ENCODE measurements at regions not wholly inside any gene's neighbourhood (a gene's known extent, or its start where the extent isn't known, plus 50 kb on each side); places are given as distances from the start of the nearest gene placed in this dataset.

DNA sequence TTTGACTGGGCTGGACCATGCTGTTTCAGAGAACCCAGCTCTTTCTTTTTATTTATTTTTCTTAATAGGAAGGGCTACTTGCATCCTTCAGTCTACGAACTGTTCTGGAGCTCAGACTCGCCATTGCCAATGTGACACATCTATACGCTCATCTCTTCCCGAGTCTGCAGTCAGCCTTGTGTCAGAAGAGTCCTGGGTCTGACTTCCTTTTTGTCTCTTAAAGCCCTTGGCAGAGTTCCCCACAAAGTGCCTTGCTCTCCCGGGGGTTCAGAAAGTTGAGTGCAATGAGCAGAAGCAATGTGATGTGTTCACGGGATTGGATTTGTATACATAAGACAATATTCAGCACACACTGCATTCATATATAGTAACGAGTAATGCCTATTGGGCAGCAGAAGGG lies 140.4 kb downstream of the ATPSCKMT start:
- ChIA-PET POLR2A (no interaction called here), RAD21 (ENCODE audit: low non-redundant PET in 1 of 2, low total read pairs in 2 of 2, uncharacterized antibody in 2 of 2, unreplicated experiment in 2 of 2) (no interaction called here)
- TF ChIP-seq YY1 (IDR thresholded peaks at IDR 0.05; ENCODE audit: extremely low read depth, insufficient replicate concordance, low read depth, low read length) (no peak), FOSL1 (IDR thresholded peaks at IDR 0.05; ENCODE audit: low read depth) (no peak), CBX3 (IDR thresholded peaks at IDR 0.05; ENCODE audit: low read depth) (no peak), CEBPB (IDR thresholded peaks at IDR 0.05; ENCODE audit: low read depth) (no peak), REST (IDR thresholded peaks at IDR 0.05; ENCODE audit: low read depth) (no peak), POLR2AphosphoS5 (IDR thresholded peaks at IDR 0.05; ENCODE audit: low read depth, low read length) (no peak), EZH2phosphoT487 (IDR thresholded peaks at IDR 0.05; ENCODE audit: borderline replicate concordance) (no peak), MAX (IDR thresholded peaks at IDR 0.05) (no peak), SP1 (IDR thresholded peaks at IDR 0.05; ENCODE audit: low read depth) (no peak), EZH2 (IDR thresholded peaks at IDR 0.05) (no peak), TCF7L2 (IDR thresholded peaks at IDR 0.05; ENCODE audit: borderline replicate concordance, extremely low read depth, insufficient read depth, insufficient read length) (no peak), EGR1 (IDR thresholded peaks at IDR 0.05; ENCODE audit: low read depth) (no peak)
- TF ChIP-seq, protein P1, sequence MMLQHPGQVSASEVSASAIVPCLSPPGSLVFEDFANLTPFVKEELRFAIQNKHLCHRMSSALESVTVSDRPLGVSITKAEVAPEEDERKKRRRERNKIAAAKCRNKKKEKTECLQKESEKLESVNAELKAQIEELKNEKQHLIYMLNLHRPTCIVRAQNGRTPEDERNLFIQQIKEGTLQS (IDR thresholded peaks at IDR 0.05) = no peak
- TF ChIP-seq, protein P2, sequence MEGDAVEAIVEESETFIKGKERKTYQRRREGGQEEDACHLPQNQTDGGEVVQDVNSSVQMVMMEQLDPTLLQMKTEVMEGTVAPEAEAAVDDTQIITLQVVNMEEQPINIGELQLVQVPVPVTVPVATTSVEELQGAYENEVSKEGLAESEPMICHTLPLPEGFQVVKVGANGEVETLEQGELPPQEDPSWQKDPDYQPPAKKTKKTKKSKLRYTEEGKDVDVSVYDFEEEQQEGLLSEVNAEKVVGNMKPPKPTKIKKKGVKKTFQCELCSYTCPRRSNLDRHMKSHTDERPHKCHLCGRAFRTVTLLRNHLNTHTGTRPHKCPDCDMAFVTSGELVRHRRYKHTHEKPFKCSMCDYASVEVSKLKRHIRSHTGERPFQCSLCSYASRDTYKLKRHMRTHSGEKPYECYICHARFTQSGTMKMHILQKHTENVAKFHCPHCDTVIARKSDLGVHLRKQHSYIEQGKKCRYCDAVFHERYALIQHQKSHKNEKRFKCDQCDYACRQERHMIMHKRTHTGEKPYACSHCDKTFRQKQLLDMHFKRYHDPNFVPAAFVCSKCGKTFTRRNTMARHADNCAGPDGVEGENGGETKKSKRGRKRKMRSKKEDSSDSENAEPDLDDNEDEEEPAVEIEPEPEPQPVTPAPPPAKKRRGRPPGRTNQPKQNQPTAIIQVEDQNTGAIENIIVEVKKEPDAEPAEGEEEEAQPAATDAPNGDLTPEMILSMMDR (IDR thresholded peaks at IDR 0.05 in 2 of 3, conservative IDR thresholded peaks at IDR 0.05 in 1 of 3; ENCODE audit: borderline replicate concordance in 1 of 3, insufficient read depth in 1 of 3, low read depth in 2 of 3, low read length in 2 of 3) = no peak
- TF ChIP-seq, protein P3, sequence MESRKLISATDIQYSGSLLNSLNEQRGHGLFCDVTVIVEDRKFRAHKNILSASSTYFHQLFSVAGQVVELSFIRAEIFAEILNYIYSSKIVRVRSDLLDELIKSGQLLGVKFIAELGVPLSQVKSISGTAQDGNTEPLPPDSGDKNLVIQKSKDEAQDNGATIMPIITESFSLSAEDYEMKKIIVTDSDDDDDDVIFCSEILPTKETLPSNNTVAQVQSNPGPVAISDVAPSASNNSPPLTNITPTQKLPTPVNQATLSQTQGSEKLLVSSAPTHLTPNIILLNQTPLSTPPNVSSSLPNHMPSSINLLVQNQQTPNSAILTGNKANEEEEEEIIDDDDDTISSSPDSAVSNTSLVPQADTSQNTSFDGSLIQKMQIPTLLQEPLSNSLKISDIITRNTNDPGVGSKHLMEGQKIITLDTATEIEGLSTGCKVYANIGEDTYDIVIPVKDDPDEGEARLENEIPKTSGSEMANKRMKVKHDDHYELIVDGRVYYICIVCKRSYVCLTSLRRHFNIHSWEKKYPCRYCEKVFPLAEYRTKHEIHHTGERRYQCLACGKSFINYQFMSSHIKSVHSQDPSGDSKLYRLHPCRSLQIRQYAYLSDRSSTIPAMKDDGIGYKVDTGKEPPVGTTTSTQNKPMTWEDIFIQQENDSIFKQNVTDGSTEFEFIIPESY (IDR thresholded peaks at IDR 0.05; ENCODE audit: extremely low read depth, insufficient replicate concordance, low read length) = no peak

More for the DNA sequence above, 140.4 kb downstream of the ATPSCKMT start:
- Histone ChIP-seq H3K79me2 (ENCODE audit: insufficient read depth, low read length) (no peaks in the 10 kb centered on the region), H3K4me3 (replicated peaks in 1 of 2; ENCODE audit: low read depth in 1 of 2, low read length in 2 of 2) (no peak overlapping the region), H4K20me1 (ENCODE audit: insufficient read depth) (no peaks in the 10 kb centered on the region), H3K4me2 (ENCODE audit: low read length) (no peak overlapping the region), H3K4me1 (ENCODE audit: control insufficient read depth in 1 of 2, insufficient read depth in 2 of 2, low read length in 2 of 2) (0 out of 4 replicates have a peak, but pooled peaks cover 0 to 3% of the 10 kb centered on the region in 2 experiments), H3K27ac (ENCODE audit: low read depth, low read length) (no peak overlapping the region), H2AFZ (ENCODE audit: low read depth, low read length, poor library complexity, severe bottlenecking) (no peak overlapping the region), H3K27me3 (ENCODE audit: insufficient read depth, low read length) (no peaks in the 10 kb centered on the region), H3K9me3 (ENCODE audit: control insufficient read depth in 1 of 2, insufficient read depth in 1 of 2, low read depth in 1 of 2, low read length in 2 of 2) (no peaks in the 10 kb centered on the region), H3K36me3 (ENCODE audit: control insufficient read depth in 1 of 2, insufficient read depth in 2 of 2, low read length in 2 of 2) (no peaks in the 10 kb centered on the region), H3K9ac (ENCODE audit: low read length) (no peak overlapping the region), H3K9me2 (ENCODE audit: insufficient read depth) (no peaks in the 10 kb centered on the region)
- ATAC-seq (no peak), DNase-seq (ENCODE audit: low read depth, low spot score) (no peak)
- BruUV-seq (replicated peaks) = no TSS peak
- intact Hi-C loops (cut with micrococcal nuclease) = no loop called here
- CTCF ChIA-PET = no interaction called here
